Peyer's patch (tissue), 4 donors: ENCODE measurements at regions not wholly inside any gene's neighbourhood (a gene's known extent, or its start where the extent isn't known, plus 50 kb on each side); places are given as distances from the start of the nearest gene placed in this dataset.

Experiments used
- DNase-seq, 3 donors: peaks; one replicate each; pipeline ENCODE4 v3.0.0-alpha.2; 2017 to 2019
- H3K27ac ChIP-seq, 4 donors: fragments of 200-600 bp; sonication (generic); one replicate each; pipeline ENCODE4 v1.5.1; 2016 to 2019
- H3K27me3 ChIP-seq, 2 donors: fragments of 200-600 bp; sonication (generic); one replicate each; pipeline ENCODE4 v1.5.1; 2019
- H3K36me3 ChIP-seq, 3 donors: fragments of 200-600 bp; sonication (generic); one replicate each; pipeline ENCODE4 v1.5.1; 2016 to 2019
- H3K4me1 ChIP-seq, 4 donors: fragments of 200-600 bp; sonication (generic); one replicate each; pipeline ENCODE4 v1.5.1; 2016 to 2019
- H3K4me3 ChIP-seq, 4 donors: fragments of 200-600 bp; sonication (generic); 1 replicate in 3 of 4; 2 replicates in 1 of 4; pipeline ENCODE4 v1.5.1; 2016 to 2019; ENCODE audit warnings: mild to moderate bottlenecking in 1 of 4
- H3K9me3 ChIP-seq, 4 donors: fragments of 200-600 bp; sonication (generic); one replicate each; pipeline ENCODE4 v1.5.1; 2016 to 2019; ENCODE audit warnings: mild to moderate bottlenecking in 1 of 4
- CTCF ChIP-seq, 6 experiments: fragments of 450-650 bp in 4 of 6; fragments of 200-600 bp in 2 of 6; sonication (generic) in 1 of 6; IDR thresholded peaks; one replicate each; pipeline ENCODE4 v1.5.1; 2017 to 2019; ENCODE audit warnings: antibody characterized with exemption in 6 of 6, mild to moderate bottlenecking in 3 of 6, moderate library complexity in 1 of 6
- POLR2A ChIP-seq, 2 donors: fragments of 450-650 bp; IDR thresholded peaks; one replicate each; pipeline ENCODE4 v1.5.1; 2017; ENCODE audit warnings: antibody characterized with exemption in 2 of 2, mild to moderate bottlenecking in 2 of 2, moderate library complexity in 2 of 2

GRCh38 chr3:148395821-148396220 is 301.9 kb upstream of the AGTR1 start:
- Histone ChIP-seq H3K36me3 (no peaks in the 10 kb centered on the region), H3K27ac (no peak overlapping the region), H3K4me1 (no peaks in the 10 kb centered on the region), H3K9me3 (no peaks in the 10 kb centered on the region), H3K27me3 (no peaks in the 10 kb centered on the region), H3K4me3 (no peak overlapping the region)
- no peak for DNase-seq
- no peak for TF ChIP-seq POLR2A (IDR thresholded peaks at IDR 0.05)
- TF ChIP-seq CTCF (IDR thresholded peaks at IDR 0.05) = no peak

- Histone ChIP-seq H3K4me1 (no peaks in the 10 kb centered on the region), H3K27ac (no peak overlapping the region), H3K9me3 (no peaks in the 10 kb centered on the region), H3K4me3 (no peak overlapping the region), H3K36me3 (no peaks in the 10 kb centered on the region), H3K27me3 (no peaks in the 10 kb centered on the region)
- no peak for DNase-seq
- TF ChIP-seq POLR2A (IDR thresholded peaks at IDR 0.05) (no peak), CTCF (IDR thresholded peaks at IDR 0.05) (no peak)
Observed at GRCh38 chr3:148400754-148401153, 296.9 kb upstream of the AGTR1 start.

GRCh38 chr3:148408667-148409066 is 289.0 kb upstream of the AGTR1 start:
- Histone ChIP-seq H3K27ac (no peak overlapping the region), H3K36me3 (no peaks in the 10 kb centered on the region), H3K4me1 (no peaks in the 10 kb centered on the region), H3K9me3 (no peaks in the 10 kb centered on the region), H3K4me3 (no peak overlapping the region), H3K27me3 (no peaks in the 10 kb centered on the region)
- no peak for DNase-seq
- TF ChIP-seq POLR2A (IDR thresholded peaks at IDR 0.05) = no peak
- TF ChIP-seq CTCF (IDR thresholded peaks at IDR 0.05) = no peak

- TF ChIP-seq CTCF (IDR thresholded peaks at IDR 0.05) (no peak), POLR2A (IDR thresholded peaks at IDR 0.05) (no peak)
- no peaks in the 10 kb centered on the region for H3K9me3 ChIP-seq
- no peak for DNase-seq
- no peak overlapping the region for H3K4me3 ChIP-seq
- H3K27ac ChIP-seq = no peak overlapping the region
- H3K36me3 ChIP-seq = no peaks in the 10 kb centered on the region
- H3K4me1 ChIP-seq = no peaks in the 10 kb centered on the region
- H3K27me3 ChIP-seq = no peaks in the 10 kb centered on the region
Observed at GRCh38 chr3:148420242-148420641, 277.5 kb upstream of the AGTR1 start.

- H3K27me3 ChIP-seq = no peaks in the 10 kb centered on the region
- TF ChIP-seq POLR2A (IDR thresholded peaks at IDR 0.05) (no peak), CTCF (IDR thresholded peaks at IDR 0.05) (no peak)
- H3K4me3 ChIP-seq = no peak overlapping the region
- H3K36me3 ChIP-seq = no peaks in the 10 kb centered on the region
- H3K9me3 ChIP-seq = no peaks in the 10 kb centered on the region
- no peak overlapping the region for H3K27ac ChIP-seq
- no peak for DNase-seq
- H3K4me1 ChIP-seq = no peaks in the 10 kb centered on the region
Observed at GRCh38 chr3:148428862-148429605, 268.7 kb upstream of the AGTR1 start.

- Histone ChIP-seq H3K27ac (no peak overlapping the region), H3K4me3 (no peak overlapping the region), H3K9me3 (no peaks in the 10 kb centered on the region), H3K36me3 (no peaks in the 10 kb centered on the region), H3K27me3 (no peaks in the 10 kb centered on the region), H3K4me1 (no peaks in the 10 kb centered on the region)
- TF ChIP-seq POLR2A (IDR thresholded peaks at IDR 0.05) = no peak
- DNase-seq = no peak
Observed at GRCh38 chr3:148433665-148434064, 264.0 kb upstream of the AGTR1 start.
